ENCODE measurements at regions not wholly inside any gene's neighbourhood (a gene's known extent, or its start where the extent isn't known, plus 50 kb on each side); places are given as distances from the start of the nearest gene placed in this dataset.

DNA sequence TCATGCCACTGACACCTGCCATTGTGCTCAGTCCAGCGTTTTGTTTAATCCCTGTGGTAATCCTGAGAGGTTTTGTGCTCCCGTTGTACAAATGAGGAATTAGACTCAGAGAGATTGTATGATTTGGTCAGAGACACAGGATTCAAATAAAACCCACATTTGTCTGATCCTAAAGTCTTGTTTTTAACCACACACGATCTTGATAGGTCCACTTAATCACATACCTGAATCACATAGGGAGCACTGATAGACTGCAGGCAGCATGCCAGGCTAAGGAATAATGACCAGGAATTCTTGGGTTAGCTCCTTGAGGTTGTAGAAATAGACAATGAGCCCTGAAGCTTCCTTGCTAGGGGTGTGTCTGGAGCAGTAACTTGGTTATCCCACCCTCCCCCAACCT is 202.6 kb upstream of the RGS6 start:
- no peak for ATAC-seq (ENCODE audit: insufficient number of reproducible peaks, low FRiP score, low read depth)
- Histone ChIP-seq H3K4me1 (ENCODE audit: control insufficient read depth in 1 of 2, low read depth in 2 of 2) (peaks cover 0 to 29% of the 10 kb centered on the region in 2 donors), H3K9me3 (no peaks in the 10 kb centered on the region), H3K4me3 (no peak overlapping the region), H3K27ac (no peak overlapping the region), H3K36me3 (peaks cover 16% of the 10 kb centered on the region), H3K27me3 (replicated peaks; ENCODE audit: insufficient read depth) (no peaks in the 10 kb centered on the region)
- no peak for DNase-seq (ENCODE audit: low spot score)
- TF ChIP-seq, protein P1, sequence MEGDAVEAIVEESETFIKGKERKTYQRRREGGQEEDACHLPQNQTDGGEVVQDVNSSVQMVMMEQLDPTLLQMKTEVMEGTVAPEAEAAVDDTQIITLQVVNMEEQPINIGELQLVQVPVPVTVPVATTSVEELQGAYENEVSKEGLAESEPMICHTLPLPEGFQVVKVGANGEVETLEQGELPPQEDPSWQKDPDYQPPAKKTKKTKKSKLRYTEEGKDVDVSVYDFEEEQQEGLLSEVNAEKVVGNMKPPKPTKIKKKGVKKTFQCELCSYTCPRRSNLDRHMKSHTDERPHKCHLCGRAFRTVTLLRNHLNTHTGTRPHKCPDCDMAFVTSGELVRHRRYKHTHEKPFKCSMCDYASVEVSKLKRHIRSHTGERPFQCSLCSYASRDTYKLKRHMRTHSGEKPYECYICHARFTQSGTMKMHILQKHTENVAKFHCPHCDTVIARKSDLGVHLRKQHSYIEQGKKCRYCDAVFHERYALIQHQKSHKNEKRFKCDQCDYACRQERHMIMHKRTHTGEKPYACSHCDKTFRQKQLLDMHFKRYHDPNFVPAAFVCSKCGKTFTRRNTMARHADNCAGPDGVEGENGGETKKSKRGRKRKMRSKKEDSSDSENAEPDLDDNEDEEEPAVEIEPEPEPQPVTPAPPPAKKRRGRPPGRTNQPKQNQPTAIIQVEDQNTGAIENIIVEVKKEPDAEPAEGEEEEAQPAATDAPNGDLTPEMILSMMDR (IDR thresholded peaks at IDR 0.05): no peak

GRCh38 chr14:71730471-71730870 is 201.8 kb upstream of the RGS6 start:
- H3K27me3 ChIP-seq (replicated peaks; ENCODE audit: insufficient read depth): no peaks in the 10 kb centered on the region
- H3K4me3 ChIP-seq: no peak overlapping the region
- H3K4me1 ChIP-seq (ENCODE audit: control insufficient read depth in 1 of 2, low read depth in 2 of 2): peaks cover 0 to 28% of the 10 kb centered on the region in 2 donors
- H3K9me3 ChIP-seq: no peaks in the 10 kb centered on the region
- TF ChIP-seq, protein P1 (IDR thresholded peaks at IDR 0.05): no peak
- DNase-seq (ENCODE audit: low spot score) (no peak), ATAC-seq (ENCODE audit: insufficient number of reproducible peaks, low FRiP score, low read depth) (no peak)
- H3K27ac ChIP-seq: no peak overlapping the region
- peaks cover 22% of the 10 kb centered on the region for H3K36me3 ChIP-seq

DNA sequence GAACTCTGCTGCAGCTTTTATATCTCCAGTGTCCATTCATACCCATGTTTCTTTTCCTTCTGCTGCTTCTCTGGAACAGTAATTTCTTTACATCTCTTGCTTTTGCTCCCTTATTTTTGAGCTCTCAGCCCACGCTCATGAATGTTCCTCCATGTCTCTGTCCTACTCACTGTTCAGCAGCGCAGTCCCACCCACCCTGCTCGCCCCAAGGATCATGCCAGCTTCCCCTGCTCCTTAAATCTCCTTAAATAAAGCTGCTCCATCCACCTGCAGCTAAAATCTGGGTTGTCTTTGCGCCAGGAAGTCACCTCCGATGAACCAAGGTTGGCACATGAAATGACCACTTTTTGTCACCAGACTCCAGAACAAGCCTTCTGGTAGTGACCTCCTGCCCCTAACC is 201.1 kb upstream of the RGS6 start:
- peaks cover 0 to 22% of the 10 kb centered on the region in 2 donors for H3K4me1 ChIP-seq (ENCODE audit: control insufficient read depth in 1 of 2, low read depth in 2 of 2)
- peaks cover 25% of the 10 kb centered on the region for H3K36me3 ChIP-seq
- no peak overlapping the region for H3K27ac ChIP-seq
- TF ChIP-seq, protein P1 (IDR thresholded peaks at IDR 0.05): no peak
- DNase-seq (ENCODE audit: low spot score): no peak
- no peak overlapping the region for H3K4me3 ChIP-seq
- no peaks in the 10 kb centered on the region for H3K27me3 ChIP-seq (replicated peaks; ENCODE audit: insufficient read depth)
- H3K9me3 ChIP-seq: no peaks in the 10 kb centered on the region
- ATAC-seq (ENCODE audit: insufficient number of reproducible peaks, low FRiP score, low read depth): no peak

DNA sequence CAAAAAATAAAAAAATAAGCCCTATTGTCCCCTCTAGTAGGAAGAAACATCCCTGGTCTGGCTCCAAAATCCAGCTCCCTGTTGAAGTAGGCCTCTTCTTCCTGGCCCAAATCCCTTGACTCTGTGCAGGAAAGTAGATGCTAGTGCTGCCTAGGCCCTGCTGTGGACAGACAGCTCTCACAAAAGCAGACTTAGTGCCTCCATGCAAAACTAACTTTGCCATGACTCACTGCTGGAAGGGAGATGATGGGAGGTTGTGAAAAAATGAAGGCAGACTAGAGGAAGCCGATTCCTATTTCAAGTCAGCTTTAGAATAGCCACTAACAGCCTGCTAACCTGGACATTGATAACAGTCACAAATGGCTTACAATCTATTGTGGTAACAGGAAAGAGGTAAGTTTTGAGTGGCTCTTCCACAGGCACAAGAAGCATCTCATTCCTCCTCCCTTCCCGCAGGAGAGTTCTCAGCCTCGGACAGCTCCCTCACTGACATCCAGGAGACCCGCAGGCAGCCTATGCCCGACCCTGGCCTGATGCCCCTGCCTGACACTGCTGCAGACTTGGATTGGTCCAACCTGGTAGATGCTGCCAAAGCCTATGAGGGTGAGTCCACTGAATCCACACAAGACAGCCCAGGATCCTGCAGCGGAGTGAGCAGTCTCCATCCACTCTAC is 198.9 kb upstream of the RGS6 start:
- H3K4me3 ChIP-seq: no peak overlapping the region
- H3K36me3 ChIP-seq: peaks cover 33% of the 10 kb centered on the region
- DNase-seq (ENCODE audit: low spot score) (no peak), ATAC-seq (ENCODE audit: insufficient number of reproducible peaks, low FRiP score, low read depth) (peak; percentile 58)
- H3K4me1 ChIP-seq (ENCODE audit: control insufficient read depth in 1 of 2, low read depth in 2 of 2): peaks cover 0 to 12% of the 10 kb centered on the region in 2 donors
- TF ChIP-seq, protein P1 (IDR thresholded peaks at IDR 0.05): no peak
- no peaks in the 10 kb centered on the region for H3K9me3 ChIP-seq
- no peaks in the 10 kb centered on the region for H3K27me3 ChIP-seq (replicated peaks; ENCODE audit: insufficient read depth)
- H3K27ac ChIP-seq: no peak overlapping the region

GRCh38 chr14:71734076-71734475 is 198.2 kb upstream of the RGS6 start:
- H3K4me3 ChIP-seq: no peak overlapping the region
- no peaks in the 10 kb centered on the region for H3K27me3 ChIP-seq (replicated peaks; ENCODE audit: insufficient read depth)
- DNase-seq (ENCODE audit: low spot score) (no peak), ATAC-seq (ENCODE audit: insufficient number of reproducible peaks, low FRiP score, low read depth) (no peak)
- TF ChIP-seq, protein P1 (IDR thresholded peaks at IDR 0.05): no peak
- no peak overlapping the region for H3K27ac ChIP-seq
- peaks cover 33% of the 10 kb centered on the region for H3K36me3 ChIP-seq
- H3K4me1 ChIP-seq (ENCODE audit: control insufficient read depth in 1 of 2, low read depth in 2 of 2): peaks cover 0 to 12% of the 10 kb centered on the region in 2 donors
- no peaks in the 10 kb centered on the region for H3K9me3 ChIP-seq
